Activated effector memory CD4-positive, alpha-beta T cell treated with anti-CD3 and anti-CD28 coated beads, Interleukin-2, amount 50 U/mL, for 16 hours (primary cell): ENCODE measurements at regions not wholly inside any gene's neighbourhood (a gene's known extent, or its start where the extent isn't known, plus 50 kb on each side); places are given as distances from the start of the nearest gene placed in this dataset.

Experiments used
- DNase-seq: peaks from one replicate; pipeline ENCODE4 v3.0.0-alpha.2; 2020

GRCh38 chrX:9087271-9088040 is 53.5 kb upstream of the FAM9B start:
- no peak for DNase-seq

- no peak for DNase-seq
Measured at GRCh38 chrX:9088896-9089295, 55.0 kb upstream of the FAM9B start.

- DNase-seq: no peak
Measured at GRCh38 chrX:9090766-9091165, 56.8 kb upstream of the FAM9B start.

GRCh38 chrX:9091258-9091657 is 57.3 kb upstream of the FAM9B start:
- DNase-seq: no peak

- no peak for DNase-seq
Measured at GRCh38 chrX:9102956-9103355, 69.0 kb upstream of the FAM9B start.

- no peak for DNase-seq
Measured at GRCh38 chrX:9108054-9108453, 74.1 kb upstream of the FAM9B start.

GRCh38 chrX:9110808-9111207 is 76.9 kb upstream of the FAM9B start:
- no peak for DNase-seq

- DNase-seq: no peak
Measured at GRCh38 chrX:9114245-9114644, 80.3 kb upstream of the FAM9B start.

GRCh38 chrX:9117851-9118250 is 83.9 kb upstream of the FAM9B start:
- DNase-seq: no peak

- DNase-seq: no peak
Measured at GRCh38 chrX:9122519-9123245, 88.8 kb upstream of the FAM9B start.

- no peak for DNase-seq
Measured at GRCh38 chrX:9127986-9128385, 94.1 kb upstream of the FAM9B start.

GRCh38 chrX:9130031-9130430 is 96.1 kb upstream of the FAM9B start:
- no peak for DNase-seq

- DNase-seq: no peak
Measured at GRCh38 chrX:9131066-9131465, 97.1 kb upstream of the FAM9B start.

GRCh38 chrX:9132036-9132638 is 98.2 kb upstream of the FAM9B start:
- DNase-seq: no peak

GRCh38 chrX:9133426-9133825 is 99.5 kb upstream of the FAM9B start:
- no peak for DNase-seq

- DNase-seq: no peak
Measured at GRCh38 chrX:9134366-9134765, 100.4 kb upstream of the FAM9B start.

GRCh38 chrX:9135901-9136510 is 102.1 kb upstream of the FAM9B start:
- DNase-seq: no peak

- DNase-seq: no peak
Measured at GRCh38 chrX:9137152-9137551, 103.2 kb upstream of the FAM9B start.

GRCh38 chrX:9141496-9141895 is 107.6 kb upstream of the FAM9B start:
- no peak for DNase-seq

- no peak for DNase-seq
Measured at GRCh38 chrX:9144701-9145241, 110.8 kb upstream of the FAM9B start.

GRCh38 chrX:9146657-9147056 is 112.7 kb upstream of the FAM9B start:
- no peak for DNase-seq

- no peak for DNase-seq
Measured at GRCh38 chrX:9147086-9147485, 113.2 kb upstream of the FAM9B start.

GRCh38 chrX:9147726-9148125 is 113.8 kb upstream of the FAM9B start:
- DNase-seq: no peak
